Liver (tissue), 8 donors: ENCODE measurements at regions not wholly inside any gene's neighbourhood (a gene's known extent, or its start where the extent isn't known, plus 50 kb on each side); places are given as distances from the start of the nearest gene placed in this dataset.

Source experiments
- DNase-seq: peaks from one replicate; pipeline ENCODE4 v3.0.0-alpha.2; 2017; ENCODE audit warnings: low spot score
- H3K27ac ChIP-seq, 2 donors: one replicate each; pipeline ENCODE4 v1.7.0; 2013; ENCODE audit warnings: inconsistent platforms in 2 of 2, low read length in 2 of 2, control low read depth in 1 of 2, low read depth in 1 of 2, mild to moderate bottlenecking in 1 of 2
- H3K27me3 ChIP-seq, 4 donors: one replicate each; pipeline versions ENCODE4 v1.6.1 to v1.7.0; 2013; ENCODE audit warnings: low read length in 3 of 4, inconsistent platforms in 1 of 4, mild to moderate bottlenecking in 1 of 4, moderate library complexity in 1 of 4; ENCODE audit not compliant: control insufficient read depth in 4 of 4, insufficient read depth in 4 of 4
- H3K36me3 ChIP-seq, 4 donors: one replicate each; pipeline versions ENCODE4 v1.6.1 to v1.7.0; 2013; ENCODE audit warnings: low read length in 3 of 4, mild to moderate bottlenecking in 3 of 4, low read depth in 1 of 4, moderate library complexity in 1 of 4; ENCODE audit not compliant: control insufficient read depth in 4 of 4, insufficient read depth in 3 of 4
- H3K4me1 ChIP-seq, 4 donors: one replicate each; pipeline versions ENCODE4 v1.6.1 to v1.7.0; 2013; ENCODE audit warnings: low read length in 3 of 4, mild to moderate bottlenecking in 3 of 4, moderate library complexity in 1 of 4; ENCODE audit not compliant: control insufficient read depth in 4 of 4, insufficient read depth in 4 of 4
- H3K4me3 ChIP-seq, 3 donors: one replicate each; pipeline versions ENCODE4 v1.6.1 to v1.7.0; 2013; ENCODE audit warnings: low read length in 3 of 3, control low read depth in 1 of 3, low read depth in 1 of 3, mild to moderate bottlenecking in 1 of 3
- H3K9ac ChIP-seq, 2 donors: one replicate each; pipeline ENCODE4 v1.7.0; 2013; ENCODE audit warnings: low read length in 2 of 2, mild to moderate bottlenecking in 2 of 2, moderate library complexity in 2 of 2, control low read depth in 1 of 2, low read depth in 1 of 2
- H3K9me3 ChIP-seq, 4 donors: one replicate each; pipeline versions ENCODE4 v1.6.1 to v1.7.0; 2013; ENCODE audit warnings: low read length in 3 of 4; ENCODE audit not compliant: control insufficient read depth in 4 of 4
- CTCF ChIP-seq: fragments of 150-350 bp; IDR thresholded peaks from 2 replicates; pipeline ENCODE4 v1.5.1; 2017; ENCODE audit warnings: improper control_type of control experiment, low read depth, low read length; ENCODE audit not compliant: missing input control
- EGR1 ChIP-seq, 2 donors: IDR thresholded peaks; 2 replicates each; pipeline ENCODE4 v1.6.1; 2016 to 2018; ENCODE audit warnings: antibody characterized with exemption in 2 of 2, low read depth in 2 of 2
- FOXA1 ChIP-seq: IDR thresholded peaks from 2 replicates; pipeline ENCODE4 v1.6.1; 2016; ENCODE audit warnings: antibody characterized with exemption
- HNF4A ChIP-seq, 2 donors: conservative IDR thresholded peaks; 2 replicates each; pipeline ENCODE4 v1.6.1; 2016; ENCODE audit warnings: antibody characterized with exemption in 2 of 2, mild to moderate bottlenecking in 2 of 2
- HNF4G ChIP-seq: IDR thresholded peaks from 2 replicates; pipeline ENCODE4 v1.6.1; 2016; ENCODE audit warnings: antibody characterized with exemption
- JUND ChIP-seq, 2 donors: IDR thresholded peaks; 2 replicates each; pipeline ENCODE4 v1.6.1; 2016; ENCODE audit warnings: antibody characterized with exemption in 2 of 2
- MAX ChIP-seq: IDR thresholded peaks from 2 replicates; pipeline ENCODE4 v1.6.1; 2016; ENCODE audit warnings: antibody characterized with exemption
- NR2F2 ChIP-seq: IDR thresholded peaks from 2 replicates; pipeline ENCODE4 v1.6.1; 2016; ENCODE audit warnings: antibody characterized with exemption
- RAD21 ChIP-seq, 2 donors: IDR thresholded peaks; 2 replicates each; pipeline ENCODE4 v1.6.1; 2016; ENCODE audit warnings: antibody characterized with exemption in 2 of 2, mild to moderate bottlenecking in 2 of 2
- REST ChIP-seq: IDR thresholded peaks from 2 replicates; pipeline ENCODE4 v1.6.1; 2016; ENCODE audit warnings: antibody characterized with exemption, mild to moderate bottlenecking
- RXRA ChIP-seq, 2 donors: IDR thresholded peaks; 2 replicates each; pipeline ENCODE4 v1.6.1; 2017 to 2018; ENCODE audit warnings: antibody characterized with exemption in 2 of 2, mild to moderate bottlenecking in 1 of 2
- SP1 ChIP-seq: IDR thresholded peaks from 2 replicates; pipeline ENCODE4 v1.6.1; 2018; ENCODE audit warnings: antibody characterized with exemption, mild to moderate bottlenecking
- TAF1 ChIP-seq: conservative IDR thresholded peaks from 2 replicates; pipeline ENCODE4 v1.6.1; 2016; ENCODE audit warnings: antibody characterized with exemption, mild to moderate bottlenecking
- ZBTB33 ChIP-seq: IDR thresholded peaks from 2 replicates; pipeline ENCODE4 v1.6.1; 2016; ENCODE audit warnings: antibody characterized with exemption
- WGBS: extraction: QIAGEN DNeasy Blood & Tissue Kit; methylation state at CpG from one replicate; pipeline ENCODE4 v1.1.7; 2013; 5-methylcytosine and 5-hydroxymethylcytosine counted together
- donor health status: healthy.
- donor health status: healthy.
- donor health status: healthy.
- donor health status: healthy.
- donor health status: healthy.

- Histone ChIP-seq H3K9me3 (peaks cover 0 to 4% (median 0%) of the 10 kb centered on the region in 4 donors), H3K9ac (no peak overlapping the region), H3K36me3 (no peaks in the 10 kb centered on the region), H3K27ac (no peak overlapping the region), H3K27me3 (no peaks in the 10 kb centered on the region), H3K4me3 (no peak overlapping the region), H3K4me1 (no peaks in the 10 kb centered on the region)
- no peak for TF ChIP-seq HNF4G
- no peak for TF ChIP-seq FOXA1
- WGBS = 92% methylated on average over 9 of the region's 9 CpGs
- DNase-seq = no peak
Observed at GRCh38 chr16:72428681-72429376, 256.9 kb upstream of the PMFBP1 start.

GRCh38 chr16:72427783-72428331 lies 255.9 kb upstream of the PMFBP1 start:
- TF ChIP-seq REST = no peak
- TF ChIP-seq RXRA (IDR thresholded peaks at IDR 0.05) = no peak
- Histone ChIP-seq H3K27me3 (no peaks in the 10 kb centered on the region), H3K9me3 (peaks cover 0 to 2% (median 0%) of the 10 kb centered on the region in 4 donors), H3K27ac (no peak overlapping the region), H3K36me3 (no peaks in the 10 kb centered on the region), H3K4me3 (no peak overlapping the region), H3K4me1 (no peaks in the 10 kb centered on the region), H3K9ac (no peak overlapping the region)
- no peak for DNase-seq
- WGBS = 90% methylated on average over 8 of the region's 8 CpGs

- peaks cover 0 to 8% (median 1%) of the 10 kb centered on the region in 4 donors for H3K9me3 ChIP-seq
- no peak overlapping the region for H3K9ac ChIP-seq
- H3K4me3 ChIP-seq = no peak overlapping the region
- WGBS = 94% methylated on average over 17 of the region's 17 CpGs
- DNase-seq = no peak
- no peaks in the 10 kb centered on the region for H3K36me3 ChIP-seq
- no peaks in the 10 kb centered on the region for H3K4me1 ChIP-seq
- no peak overlapping the region for H3K27ac ChIP-seq
- H3K27me3 ChIP-seq = no peaks in the 10 kb centered on the region
- TF ChIP-seq EGR1 (IDR thresholded peaks at IDR 0.05; ENCODE audit: low read depth in 2 of 2) (no peak), CTCF (no peak), RAD21 (IDR thresholded peaks at IDR 0.05) (no peak), HNF4G (no peak), RXRA (IDR thresholded peaks at IDR 0.05) (no peak), TAF1 (no peak), FOXA1 (no peak), JUND (IDR thresholded peaks at IDR 0.05) (no peak), MAX (no peak), SP1 (no peak), ZBTB33 (no peak), HNF4A (conservative IDR thresholded peaks at IDR 0.05) (no peak), REST (no peak), NR2F2 (no peak)
Observed at GRCh38 chr16:72427051-72427782, 255.3 kb upstream of the PMFBP1 start.
